A673 (cell line): ENCODE measurements at regions not wholly inside any gene's neighbourhood (a gene's known extent, or its start where the extent isn't known, plus 50 kb on each side); places are given as distances from the start of the nearest gene placed in this dataset.

Experiments used
- CTCF ChIP-seq: fragments of 300-800, 200-600 bp; sonication (generic); conservative IDR thresholded peaks from 2 replicates; pipeline ENCODE4 v1.5.1; 2017; ENCODE audit warnings: low read depth, mild to moderate bottlenecking, antibody characterized with exemption, low read length, moderate library complexity, mixed read lengths
- EZH2 ChIP-seq: fragments of 200-600 bp; sonication (generic); IDR thresholded peaks from 2 replicates; pipeline ENCODE4 v1.6.1; 2017; ENCODE audit warnings: borderline replicate concordance, low read depth, mild to moderate bottlenecking, mixed read lengths, antibody characterized with exemption, low read length; ENCODE audit not compliant: poor library complexity, severe bottlenecking

GRCh38 chr15:25070353-25070963 is 115.7 kb downstream of the SNRPN start:
- TF ChIP-seq CTCF (no peak), EZH2 (no peak)
